ENCODE measurements at regions not wholly inside any gene's neighbourhood (a gene's known extent, or its start where the extent isn't known, plus 50 kb on each side); places are given as distances from the start of the nearest gene placed in this dataset.

GRCh38 chr6:14732844-14733757 lies 512.8 kb upstream of the JARID2 start:
- H2AFZ ChIP-seq (ENCODE audit: low read length) = no peak overlapping the region
- no peak for TF ChIP-seq NONO (IDR thresholded peaks at IDR 0.05)
- TF ChIP-seq NONO (CRISPR knock-in tag; conservative IDR thresholded peaks at IDR 0.05) = no peak
- TF ChIP-seq HNF1B (CRISPR knock-in tag; IDR thresholded peaks at IDR 0.05) = no peak
- TF ChIP-seq FOSL2 (CRISPR knock-in tag; IDR thresholded peaks at IDR 0.05) = 0 out of 2 replicates have a peak, but pooled peaks have one; percentile 7
- no peaks in the 10 kb centered on the region for H3K79me2 ChIP-seq (ENCODE audit: insufficient read depth, low read length)
- no peaks in the 10 kb centered on the region for H3K4me1 ChIP-seq (ENCODE audit: insufficient read depth, low read length)
- ChIA-PET POLR2A (no interaction called here), CTCF (ENCODE audit: low intra/inter-chr PET ratio, low total read pairs) (no interaction called here)
- no peak overlapping the region for H3K4me2 ChIP-seq (ENCODE audit: low read depth, low read length)
- no peaks in the 10 kb centered on the region for H3K36me3 ChIP-seq (replicated peaks in 1 of 2; ENCODE audit: control insufficient read depth in 1 of 2, insufficient read depth in 2 of 2, low read length in 2 of 2)
- no peaks in the 10 kb centered on the region for H3K9me3 ChIP-seq (ENCODE audit: low read length)
- FAIRE-seq (no peak), ATAC-seq (no peak), DNase-seq (ENCODE audit: low spot score) (peak; percentile 31)
- in situ Hi-C loops (cut with HindIII; ENCODE audit: extremely low pct_ligation_motif_present, low pct_unique_long_range_greater_than_20kb) (no loop called here), intact Hi-C loops (cut with micrococcal nuclease; ENCODE audit: unreplicated experiment) (no loop called here)
- no peak overlapping the region for H3K4me3 ChIP-seq (replicated peaks in 1 of 3; ENCODE audit: insufficient read depth in 1 of 3, low read depth in 2 of 3, low read length in 3 of 3)
- H3K9ac ChIP-seq (ENCODE audit: insufficient read depth, low read depth, low read length) = no peak overlapping the region
- no peaks in the 10 kb centered on the region for H4K20me1 ChIP-seq (ENCODE audit: insufficient read depth, low read length)
- H3K27me3 ChIP-seq (ENCODE audit: control insufficient read depth in 1 of 2, insufficient read depth in 2 of 2, low read length in 2 of 2) = no peaks in the 10 kb centered on the region
- no peak overlapping the region for H3K27ac ChIP-seq (ENCODE audit: extremely low read length, insufficient read depth, low read length)
- 27% methylated on average over 17 of the region's 17 CpGs for WGBS (ENCODE audit: low lambda C conversion rate)
- no TSS peak for BruUV-seq (replicated peaks)

GRCh38 chr6:14734052-14734415 lies 511.8 kb upstream of the JARID2 start:
- no peaks in the 10 kb centered on the region for H4K20me1 ChIP-seq (ENCODE audit: insufficient read depth, low read length)
- no peak overlapping the region for H3K4me2 ChIP-seq (ENCODE audit: low read depth, low read length)
- H3K27ac ChIP-seq (ENCODE audit: extremely low read length, insufficient read depth, low read length) = no peak overlapping the region
- in situ Hi-C loops (cut with HindIII; ENCODE audit: extremely low pct_ligation_motif_present, low pct_unique_long_range_greater_than_20kb) = no loop called here
- no peak overlapping the region for H3K4me3 ChIP-seq (replicated peaks in 1 of 3; ENCODE audit: insufficient read depth in 1 of 3, low read depth in 2 of 3, low read length in 3 of 3)
- 17% methylated on average over 2 of the region's 2 CpGs for WGBS (ENCODE audit: low lambda C conversion rate)
- no peaks in the 10 kb centered on the region for H3K79me2 ChIP-seq (ENCODE audit: insufficient read depth, low read length)
- H3K36me3 ChIP-seq (replicated peaks in 1 of 2; ENCODE audit: control insufficient read depth in 1 of 2, insufficient read depth in 2 of 2, low read length in 2 of 2) = no peaks in the 10 kb centered on the region
- intact Hi-C loops (cut with micrococcal nuclease; ENCODE audit: unreplicated experiment) = no loop called here
- H3K4me1 ChIP-seq (ENCODE audit: insufficient read depth, low read length) = no peaks in the 10 kb centered on the region
- H3K9me3 ChIP-seq (ENCODE audit: low read length) = no peaks in the 10 kb centered on the region
- ChIA-PET POLR2A (no interaction called here), CTCF (ENCODE audit: low intra/inter-chr PET ratio, low total read pairs) (no interaction called here)
- DNase-seq (ENCODE audit: low spot score) (no peak), FAIRE-seq (no peak), ATAC-seq (no peak)
- TF ChIP-seq ZNF792 (CRISPR knock-in tag; IDR thresholded peaks at IDR 0.05) = peak; percentile 78; the same call in 1 of the 2 replicates
- no peak for TF ChIP-seq MED13 (CRISPR knock-in tag; IDR thresholded peaks at IDR 0.05)
- no peak overlapping the region for H2AFZ ChIP-seq (ENCODE audit: low read length)
- no peak overlapping the region for H3K9ac ChIP-seq (ENCODE audit: insufficient read depth, low read depth, low read length)
- no peaks in the 10 kb centered on the region for H3K27me3 ChIP-seq (ENCODE audit: control insufficient read depth in 1 of 2, insufficient read depth in 2 of 2, low read length in 2 of 2)
- BruUV-seq (replicated peaks) = no TSS peak

All from HepG2 (cell line).